CD4-positive, alpha-beta T cell treated with Interleukin-4 for 4 hours (primary cell): ENCODE measurements at regions not wholly inside any gene's neighbourhood (a gene's known extent, or its start where the extent isn't known, plus 50 kb on each side); places are given as distances from the start of the nearest gene placed in this dataset.
"Not testable (repeated sequence)": the region's sequence is repeated elsewhere in the genome, so short reads cannot be mapped to it uniquely, and the experiment has no call there.

Experiments
- DNase-seq: peaks from one replicate; pipeline ENCODE4 v3.0.0-alpha.2; 2020

DNA sequence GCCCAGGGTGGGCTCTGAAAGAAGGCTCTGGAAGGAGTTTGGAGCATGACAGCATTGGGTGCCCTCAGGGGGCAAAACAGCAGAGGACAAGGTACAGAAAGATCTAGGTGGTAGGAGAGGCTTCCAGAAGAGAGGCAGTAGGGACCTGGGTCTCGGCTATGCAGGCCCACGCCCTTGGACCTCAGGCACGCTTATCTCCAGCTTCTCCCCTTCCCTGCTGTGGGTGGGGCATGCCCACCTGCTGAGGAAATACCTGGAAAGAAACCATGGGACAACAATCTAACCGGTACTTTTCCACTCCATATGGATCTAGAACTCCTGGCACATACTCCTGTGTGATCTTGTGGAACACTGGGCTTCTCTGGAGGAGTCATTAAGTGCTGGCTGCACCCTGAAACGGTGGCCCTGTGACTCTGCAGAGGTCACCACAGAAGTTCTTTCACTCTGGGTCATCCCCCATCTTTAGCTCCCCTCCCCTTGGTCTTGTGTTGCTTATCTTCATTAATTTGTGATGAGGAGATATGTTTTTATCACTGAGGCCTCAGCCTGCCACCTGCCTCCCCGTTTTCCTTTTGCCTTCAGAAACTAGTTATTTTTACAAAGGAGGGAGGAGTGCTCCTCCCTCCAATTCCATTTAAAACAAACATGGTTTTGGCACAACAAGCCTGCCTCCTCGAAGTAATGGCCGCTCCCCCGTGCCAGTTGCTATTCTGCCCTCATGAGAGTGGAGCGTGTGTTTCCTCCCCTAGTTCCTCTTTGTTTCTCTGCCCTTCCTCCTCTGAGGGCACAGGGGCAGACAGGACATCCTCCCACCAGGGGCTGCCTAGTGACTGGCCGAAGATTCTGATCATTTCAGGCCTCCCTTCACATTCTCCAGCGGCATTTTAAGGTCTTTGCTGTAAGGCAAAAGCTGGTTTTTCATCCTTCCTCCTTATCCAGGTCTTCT is 78.0 kb upstream of the ATP5PO start:
- DNase-seq: no peak

DNA sequence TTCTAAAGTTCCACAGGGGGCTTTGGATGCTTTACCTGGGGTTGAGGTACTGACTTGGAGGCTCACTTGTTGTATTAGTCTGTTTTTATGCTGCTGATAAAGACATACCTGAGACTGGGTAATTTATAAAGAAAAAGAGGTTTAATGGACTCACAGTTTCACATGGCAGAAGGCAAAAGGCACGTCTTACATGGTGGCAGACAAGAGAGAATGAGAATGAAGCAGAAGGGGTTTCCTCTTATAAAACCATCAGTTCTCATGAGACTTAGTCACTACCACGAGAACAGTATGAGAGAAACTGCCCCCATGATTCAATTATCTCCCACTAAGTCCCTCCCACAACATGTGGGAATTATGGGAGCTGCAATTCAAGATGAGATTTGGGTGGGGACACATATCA is 76.8 kb upstream of the ATP5PO start:
- not testable (repeated sequence) for DNase-seq

DNA sequence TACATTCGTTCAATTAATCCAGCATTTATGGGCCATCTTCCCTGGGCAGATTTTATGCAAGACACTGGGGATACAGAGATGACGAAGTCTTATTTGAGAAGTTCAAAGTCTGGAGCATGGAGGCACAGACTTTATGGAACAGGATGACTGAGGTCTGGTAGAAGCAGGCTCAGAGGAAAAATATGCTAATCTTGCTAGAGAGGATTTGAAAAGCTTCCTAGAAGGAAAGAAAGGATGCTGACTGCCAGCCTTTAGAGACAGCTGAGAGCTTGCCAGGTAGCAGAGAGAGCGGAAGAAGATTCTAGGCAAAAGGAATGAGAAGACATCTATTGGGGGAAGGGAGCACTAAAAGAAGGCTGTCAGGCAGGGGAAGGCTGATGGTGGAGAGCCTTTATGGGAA is 75.5 kb upstream of the ATP5PO start:
- no peak for DNase-seq

DNA sequence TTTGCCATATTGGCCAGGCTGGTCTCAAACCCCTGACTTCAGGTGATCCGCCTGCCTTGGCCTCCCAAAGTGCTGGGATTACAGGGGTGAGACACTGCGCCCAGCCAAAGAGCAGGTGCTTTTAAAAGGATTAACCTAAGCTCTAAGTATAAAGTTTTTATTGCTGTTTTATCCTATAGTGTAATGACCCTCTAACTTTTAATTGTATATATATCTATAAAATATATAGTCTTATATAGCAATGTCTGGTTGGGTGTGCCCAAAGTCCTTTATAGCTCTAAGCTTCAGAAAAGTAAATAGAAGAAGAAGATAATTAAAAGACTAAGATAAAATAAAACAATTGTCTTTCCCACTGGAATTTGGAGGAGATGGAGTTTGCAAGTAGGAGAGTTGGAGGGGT is 73.8 kb upstream of the ATP5PO start:
- no peak for DNase-seq

DNA sequence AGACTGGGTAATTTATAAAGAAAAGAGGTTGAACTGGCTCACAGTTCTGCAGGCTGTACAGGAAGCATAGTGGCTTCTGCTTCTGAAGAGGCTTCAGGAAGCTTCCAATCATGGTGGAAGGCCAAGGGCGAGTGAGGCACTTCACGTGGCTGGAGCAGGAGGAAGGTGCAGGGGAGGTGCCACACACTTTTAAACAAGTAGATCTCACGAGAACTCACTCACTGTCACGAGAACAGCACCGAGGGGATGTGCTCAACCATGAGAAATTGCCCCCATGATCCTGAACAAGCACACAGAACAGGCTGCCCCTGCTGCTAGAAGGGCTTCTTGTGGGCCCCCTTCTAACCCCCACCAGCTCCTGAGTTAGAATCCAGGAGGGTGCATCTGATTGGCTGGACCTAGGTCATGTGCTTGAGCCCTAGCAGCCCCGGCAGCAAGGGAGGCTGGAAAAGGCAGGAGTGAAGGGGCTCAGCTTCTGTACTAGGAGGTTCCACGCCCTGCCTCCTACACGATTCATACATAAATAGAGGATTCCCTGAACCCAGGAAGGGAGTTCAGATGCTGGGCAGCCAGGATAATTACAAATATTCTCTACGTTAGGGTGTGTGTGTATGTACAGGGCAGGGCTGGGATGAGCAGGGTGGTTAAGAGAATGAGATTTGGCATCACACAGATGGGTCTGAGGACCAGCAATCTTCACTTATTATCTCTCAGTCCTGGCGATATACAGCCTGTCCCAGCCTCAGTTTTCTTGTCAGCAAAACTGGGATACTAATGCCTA is 72.8 kb upstream of the ATP5PO start:
- DNase-seq: no peak

DNA sequence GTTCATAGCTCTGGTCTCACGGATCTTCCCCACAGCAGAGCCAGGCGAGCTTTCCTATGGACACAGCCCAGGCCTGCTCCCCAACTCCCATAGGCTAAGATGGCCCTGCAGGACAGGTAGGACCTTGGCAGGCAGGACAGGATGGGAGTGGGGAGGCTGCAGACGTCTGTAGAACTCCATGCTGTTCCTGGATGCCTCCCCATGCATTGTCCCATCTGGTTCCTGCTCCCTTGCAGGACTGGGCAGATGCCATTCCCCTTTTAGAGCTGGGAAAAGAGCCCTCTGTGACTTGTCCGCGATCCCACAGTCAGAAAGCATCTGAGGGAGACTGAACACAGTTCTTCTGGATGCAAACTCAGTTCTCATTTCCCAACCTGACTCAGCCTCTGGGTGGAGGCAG is 71.9 kb upstream of the ATP5PO start:
- DNase-seq: no peak

DNA sequence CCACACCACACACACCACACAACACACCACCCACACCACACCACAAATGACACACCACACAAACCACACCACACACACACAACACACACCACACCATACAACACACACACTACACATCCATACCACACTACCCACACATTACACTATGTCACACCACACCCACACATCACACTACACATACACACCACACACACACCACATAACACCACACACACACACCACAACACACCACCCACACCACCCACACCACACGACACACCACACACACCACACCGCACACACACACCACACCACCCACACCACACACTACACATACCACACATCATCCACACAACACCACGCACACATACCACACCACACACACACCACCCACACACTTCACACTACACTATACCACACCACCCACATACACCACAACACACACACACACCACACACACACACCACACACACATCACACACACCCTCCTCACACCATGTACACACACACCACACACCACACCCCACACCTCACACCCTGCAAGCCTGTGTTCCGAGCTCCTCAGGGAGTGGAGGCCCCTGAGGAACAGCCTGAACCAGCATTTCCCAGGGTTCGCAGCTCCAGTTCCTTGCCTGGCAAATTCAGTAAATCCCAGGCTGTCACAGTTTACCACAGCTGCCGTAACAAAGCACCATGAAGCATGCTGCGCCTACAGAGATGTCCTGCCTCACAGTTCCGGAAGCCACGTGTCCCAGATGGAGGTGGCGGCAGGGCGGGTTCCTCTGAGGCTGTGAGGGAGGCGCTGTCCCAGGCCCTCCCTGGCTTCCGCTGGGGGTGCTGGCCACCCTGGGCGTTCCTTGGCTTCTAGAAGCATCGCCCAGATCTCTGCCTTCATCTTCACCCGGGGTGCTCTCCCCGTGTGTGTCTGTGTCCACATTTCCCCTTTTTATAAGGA is 69.8 kb upstream of the ATP5PO start:
- DNase-seq: no peak

DNA sequence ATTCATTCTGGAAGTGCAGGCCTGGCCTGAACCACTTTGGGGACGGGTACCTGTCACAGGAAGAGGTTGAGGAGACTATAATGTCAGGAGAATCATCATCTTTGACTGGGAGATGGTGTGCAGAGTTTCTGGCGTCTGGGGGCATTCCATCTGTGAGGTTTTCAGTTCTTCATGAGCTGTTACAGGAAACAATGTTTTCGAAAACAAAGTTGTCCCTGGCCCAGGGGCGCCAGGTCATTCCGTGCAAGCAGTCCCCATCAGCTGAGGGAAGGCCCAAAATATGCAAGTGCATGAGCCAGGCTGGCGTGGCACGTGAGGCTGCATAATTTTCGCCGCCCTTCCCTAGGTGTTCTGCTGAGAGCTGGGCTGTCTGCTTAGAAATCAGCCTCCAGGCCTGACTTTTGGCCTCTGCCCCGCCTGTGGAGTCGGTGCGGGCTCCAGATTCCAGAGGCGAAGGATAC is 68.4 kb upstream of the ATP5PO start:
- DNase-seq: no peak

DNA sequence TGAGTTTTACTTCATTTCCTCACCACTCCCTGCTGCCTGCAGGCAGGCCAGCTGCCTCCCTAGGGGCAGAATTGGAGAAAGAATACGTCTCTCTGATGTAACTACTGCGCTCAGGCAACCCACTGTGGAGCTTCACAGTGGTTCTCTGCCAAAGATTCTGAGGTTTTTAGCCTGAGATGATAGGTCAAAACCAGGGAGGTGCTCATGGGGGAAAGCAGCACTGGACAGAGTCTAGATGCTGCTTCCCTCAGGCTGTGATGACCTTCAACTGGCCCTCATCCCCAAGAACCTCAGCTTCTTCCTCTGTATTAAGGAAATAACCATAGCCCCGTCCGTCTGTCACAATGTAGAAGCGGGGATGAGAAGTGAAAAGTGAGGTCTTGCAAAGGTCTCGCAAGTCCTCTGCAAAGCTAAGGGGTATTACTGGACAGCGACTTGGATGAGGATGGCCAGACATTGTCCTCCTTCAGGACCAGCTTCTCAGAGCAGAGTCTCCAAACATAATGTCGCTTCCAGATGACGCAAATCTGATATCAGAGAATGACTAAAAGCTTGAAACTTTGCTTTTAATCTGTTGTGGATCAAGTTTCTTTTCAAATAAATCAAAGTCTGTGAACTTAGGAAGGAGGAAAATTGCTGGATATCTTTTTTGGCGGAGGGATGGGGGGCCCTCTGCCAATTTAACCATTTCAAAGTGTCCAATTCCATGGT is 65.9 kb upstream of the ATP5PO start:
- no peak for DNase-seq

DNA sequence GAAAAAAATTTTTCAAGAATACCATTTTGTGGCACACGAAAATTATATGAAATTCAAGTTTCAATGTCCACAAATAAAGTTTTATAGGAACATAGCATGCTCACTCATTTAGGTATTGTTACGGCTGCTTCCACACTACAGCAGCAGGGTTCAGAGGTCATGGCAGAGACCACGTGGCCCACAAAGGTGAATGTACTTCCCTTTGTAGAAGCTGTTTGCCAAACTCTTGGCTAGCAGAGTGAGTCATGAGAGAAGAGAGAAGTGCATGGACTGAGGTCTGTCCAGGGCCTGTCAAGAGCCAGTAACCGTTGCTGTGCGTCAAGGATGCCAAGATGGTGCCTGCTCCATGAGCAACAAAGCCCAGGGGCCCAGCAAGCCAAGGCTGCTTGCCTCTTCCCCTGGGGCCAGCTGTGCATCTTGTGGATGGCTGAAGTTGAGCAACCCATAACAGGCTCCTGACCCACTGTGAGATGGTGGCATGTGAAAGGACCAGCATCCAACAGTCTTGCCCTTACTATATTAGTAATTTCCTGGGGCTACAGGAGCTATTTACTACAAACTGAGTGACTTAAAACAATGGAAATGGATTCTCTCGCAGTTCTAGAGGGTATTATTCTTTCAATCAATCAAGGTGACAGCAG is 64.8 kb upstream of the ATP5PO start:
- DNase-seq: no peak

DNA sequence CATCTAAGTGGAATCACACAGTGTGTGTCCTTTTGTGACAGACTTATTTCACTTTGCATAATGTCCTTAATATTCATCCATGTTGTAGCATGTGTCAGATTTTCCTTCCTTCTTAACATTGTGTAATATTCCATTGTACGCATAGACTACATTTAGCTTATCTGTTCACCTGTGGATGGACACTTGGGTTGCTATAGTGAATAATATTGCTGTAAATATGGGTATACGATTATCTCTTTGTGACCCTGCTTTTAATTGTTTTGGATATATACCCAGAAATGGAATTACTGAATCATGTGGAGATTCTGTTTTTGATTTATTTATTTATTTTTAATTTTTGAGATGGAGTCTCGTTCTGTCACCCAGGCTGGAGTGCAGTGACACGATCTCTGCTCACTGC is 63.0 kb upstream of the ATP5PO start:
- no peak for DNase-seq

DNA sequence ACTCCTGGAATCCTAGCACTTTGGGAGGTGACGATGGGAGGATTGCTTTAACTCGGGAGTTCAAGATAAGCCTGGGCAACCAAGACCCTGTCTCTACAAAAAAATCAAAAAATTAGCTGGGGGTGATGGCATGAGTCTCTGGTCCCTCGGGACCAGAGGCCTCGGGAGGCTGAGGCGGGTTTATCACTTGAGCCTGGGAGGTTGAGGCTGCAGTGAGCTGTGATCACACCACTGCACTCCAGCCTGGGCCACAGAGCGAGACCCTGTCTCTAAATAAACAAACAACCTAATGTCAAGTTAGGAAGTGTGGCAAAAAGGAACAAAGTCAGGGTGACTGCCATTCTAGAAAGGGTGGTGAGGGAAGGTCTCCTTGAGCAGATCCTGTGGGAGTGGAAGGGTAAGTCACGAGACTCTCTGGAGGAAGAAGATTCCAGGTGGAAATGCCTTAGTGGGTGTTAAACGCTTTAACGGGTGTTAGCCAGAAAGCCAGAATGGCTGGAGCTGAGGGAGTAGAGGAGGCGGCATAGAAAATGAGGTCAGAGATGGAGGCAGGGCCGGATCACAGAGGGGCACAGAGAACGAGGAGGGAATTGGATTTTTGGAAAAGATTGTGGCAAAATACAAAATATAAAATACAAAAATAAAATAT is 62.2 kb upstream of the ATP5PO start:
- no peak for DNase-seq

DNA sequence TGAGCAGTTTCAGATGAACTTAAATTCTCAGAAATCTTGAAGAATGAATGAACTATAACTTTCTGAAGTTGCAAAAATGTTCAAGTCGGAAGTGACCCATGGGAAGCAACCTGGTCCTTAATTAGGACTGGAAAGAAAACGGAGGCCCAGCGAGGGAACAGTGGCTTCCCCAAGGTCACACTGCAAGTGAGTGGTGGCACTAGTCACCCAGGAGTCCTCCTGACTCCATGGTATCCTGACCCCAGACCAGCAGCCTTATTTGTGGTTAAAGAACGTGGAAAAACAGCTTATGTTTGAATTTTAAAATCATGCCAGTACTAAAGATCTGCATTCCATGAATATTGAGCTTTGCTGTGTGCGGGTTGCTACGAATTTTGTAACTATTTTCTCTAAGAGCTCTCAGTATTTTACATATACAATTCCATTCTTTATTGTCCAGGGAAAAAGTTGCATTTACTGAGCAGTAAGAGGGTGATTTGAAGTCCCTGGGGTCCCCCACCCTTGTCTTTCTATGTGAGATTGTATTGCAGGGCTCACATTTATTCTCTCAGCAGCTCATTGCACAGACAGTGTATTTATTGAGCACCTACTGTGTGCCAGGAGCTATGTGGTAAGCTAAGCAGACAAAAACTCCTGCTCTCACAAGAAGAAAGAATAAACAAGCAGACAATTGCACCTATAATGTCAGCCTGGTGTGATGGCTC is 61.6 kb upstream of the ATP5PO start:
- no peak for DNase-seq

DNA sequence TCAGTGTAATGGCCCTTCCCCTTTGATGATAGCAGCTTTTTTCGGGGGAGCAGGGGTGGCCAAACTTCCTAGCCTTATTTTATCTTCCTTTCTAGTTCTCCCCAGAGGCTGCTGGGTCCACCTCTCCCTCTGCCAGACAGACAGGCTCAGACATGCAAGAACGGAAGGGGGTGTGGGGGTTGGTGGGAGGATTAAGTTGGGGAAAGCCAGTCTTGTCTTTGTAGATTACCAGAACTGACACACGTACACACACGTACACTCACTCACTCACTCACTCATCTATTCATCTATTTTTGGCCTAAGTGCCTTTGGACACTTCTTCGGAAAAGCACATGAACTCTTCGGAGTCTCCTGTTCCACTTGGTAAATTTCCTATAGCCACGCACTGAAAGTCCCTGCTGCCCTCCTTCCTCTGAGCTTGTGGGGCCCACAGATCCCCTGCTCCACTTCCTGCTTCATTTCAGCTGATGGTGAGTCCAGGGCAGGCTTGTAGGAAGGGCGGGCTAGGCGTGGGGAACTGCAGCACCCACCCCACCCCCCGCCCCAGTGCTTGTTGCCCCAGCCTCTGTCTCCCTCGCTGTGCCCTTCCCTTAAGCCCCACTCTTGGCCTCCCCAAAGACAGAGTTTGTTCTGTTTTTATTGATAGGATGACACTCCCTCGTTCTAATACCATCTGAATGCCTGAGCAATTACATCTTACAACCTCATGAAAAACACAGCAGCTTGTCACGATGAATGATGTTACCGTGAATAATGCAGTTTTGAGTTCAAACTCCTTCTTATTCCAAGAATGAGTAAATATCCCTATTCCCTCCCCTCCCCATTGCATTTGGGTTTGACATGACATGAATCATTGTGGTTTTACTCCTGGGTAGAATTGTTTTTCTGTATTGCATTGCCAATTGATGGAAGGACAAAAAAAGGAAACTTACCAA is 60.7 kb upstream of the ATP5PO start:
- peak; percentile 86 for DNase-seq

DNA sequence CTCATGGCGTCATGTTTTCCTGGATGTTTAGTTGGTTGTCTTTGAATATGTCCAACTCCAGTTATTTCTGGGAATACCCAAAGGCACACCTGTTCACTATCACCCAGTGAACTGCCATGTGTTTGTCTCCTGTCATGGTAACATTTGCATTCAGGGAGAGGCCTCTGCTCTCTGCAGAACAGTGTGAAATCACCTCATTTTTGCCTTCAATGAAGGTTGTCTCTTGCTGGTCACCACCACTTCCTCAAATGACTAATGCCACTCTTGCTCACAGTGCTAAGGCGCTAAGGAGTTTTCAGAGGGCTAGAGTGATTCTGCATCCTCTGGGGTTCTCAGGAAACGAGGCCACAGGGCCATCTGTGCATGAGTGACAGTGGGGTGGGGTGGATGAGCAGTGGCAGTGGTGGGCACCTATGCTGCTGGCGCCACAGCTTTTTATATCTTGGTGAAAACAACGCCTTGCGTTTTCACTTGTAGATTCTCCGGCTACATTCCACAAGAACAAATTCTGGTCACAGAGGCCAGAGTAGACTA is 60.0 kb upstream of the ATP5PO start:
- DNase-seq: peak; percentile 97

DNA sequence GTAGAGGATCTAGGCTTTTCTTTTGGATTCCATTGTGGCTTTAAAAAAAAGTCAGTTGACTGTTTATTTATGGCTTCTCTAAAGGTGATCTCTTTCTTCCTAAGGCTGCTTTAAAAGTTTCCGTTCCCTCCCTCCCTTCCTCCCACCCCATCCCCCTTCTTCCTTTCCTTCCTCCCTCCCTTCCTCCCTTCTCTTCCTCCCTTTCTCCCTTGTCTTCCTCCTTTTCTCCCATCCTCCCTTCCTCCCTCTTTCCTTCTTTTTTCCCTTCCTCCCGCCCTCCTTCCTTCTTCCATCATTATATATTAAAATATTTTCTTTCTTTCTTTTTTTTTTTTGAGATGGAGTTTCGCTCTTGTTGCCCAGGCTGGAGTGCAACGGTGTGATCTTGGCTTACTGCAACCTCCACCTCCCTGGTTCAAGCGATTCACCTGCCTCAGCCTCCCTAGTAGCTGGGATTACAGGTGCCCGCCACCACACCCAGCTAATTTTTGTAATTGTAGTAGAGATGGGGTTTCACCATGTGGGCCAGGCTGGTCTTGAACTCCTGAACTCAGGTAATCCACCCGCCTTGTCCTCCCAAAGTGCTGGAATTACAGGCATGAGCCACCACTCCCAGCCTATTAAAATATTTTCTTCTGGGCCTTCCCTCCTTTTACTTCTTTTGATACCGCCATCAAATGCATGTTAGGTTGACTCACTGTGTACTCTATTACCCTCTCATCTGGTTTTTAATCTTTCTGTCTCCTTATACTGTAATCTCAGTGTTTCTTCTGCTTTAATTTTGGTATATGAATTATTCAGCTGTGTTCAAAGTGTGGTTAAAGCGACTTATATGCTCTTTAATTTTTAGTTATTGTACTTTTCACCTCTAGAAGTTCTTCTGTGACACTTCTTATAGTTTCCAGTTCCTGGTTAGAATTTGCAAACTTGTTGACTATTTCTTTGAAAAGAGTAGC is 59.2 kb upstream of the ATP5PO start:
- DNase-seq: no peak

DNA sequence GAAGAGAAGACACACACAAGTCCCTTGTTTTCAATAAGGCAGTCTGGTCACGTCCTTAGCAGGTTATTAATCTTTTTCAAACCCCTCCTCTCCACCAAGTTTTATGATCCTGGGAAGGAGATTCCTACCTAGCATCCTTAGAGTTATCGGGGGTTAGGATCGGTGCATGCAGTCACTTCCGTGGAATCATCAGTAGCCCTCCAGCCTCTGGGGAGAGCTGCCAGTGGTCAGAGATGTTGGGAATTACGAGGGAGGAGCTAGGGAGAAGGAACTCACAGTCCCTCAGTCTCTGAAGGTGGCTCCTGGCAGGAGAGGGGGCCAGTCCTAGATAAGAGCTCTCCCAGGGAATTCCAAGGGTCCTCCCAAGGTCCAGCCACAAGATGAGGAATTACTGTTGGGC is 57.7 kb upstream of the ATP5PO start:
- DNase-seq: no peak

DNA sequence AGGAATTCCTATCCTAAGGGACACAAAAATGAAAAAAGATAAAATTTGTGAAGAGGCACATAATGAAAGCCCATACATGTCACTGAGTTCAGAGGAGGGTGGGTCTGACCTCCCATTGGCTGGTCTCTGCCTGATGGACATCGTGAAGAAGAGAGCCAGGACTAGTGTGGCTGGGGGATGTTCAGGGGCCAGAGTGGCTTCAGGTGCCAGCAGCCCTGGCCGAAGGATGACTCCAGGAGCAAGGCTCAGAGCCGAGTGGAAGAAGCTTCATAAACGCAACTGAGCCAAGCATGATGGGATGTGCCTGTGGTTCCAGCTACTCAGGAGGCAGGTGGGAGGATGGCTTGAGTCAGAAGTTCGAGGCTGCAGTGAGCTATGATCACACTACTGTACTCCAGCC is 56.9 kb upstream of the ATP5PO start:
- DNase-seq: no peak
